HepG2 (cell line): ENCODE measurements at regions not wholly inside any gene's neighbourhood (a gene's known extent, or its start where the extent isn't known, plus 50 kb on each side); places are given as distances from the start of the nearest gene placed in this dataset.

Experiments
- CTCF ChIP-seq: sonication (generic); formaldehyde crosslinking; IDR thresholded peaks from 2 replicates; pipeline ENCODE4 v1.5.0; 2020; ENCODE audit warnings: mild to moderate bottlenecking, missing genetic modification reagents, moderate library complexity
- FOXK2 ChIP-seq: fragments of 450-650 bp; IDR thresholded peaks from 2 replicates; pipeline ENCODE4 v1.6.1; 2016
- HDAC2 ChIP-seq: sonication (generic); formaldehyde crosslinking; IDR thresholded peaks from 2 replicates; pipeline ENCODE4 v1.4.0; 2020; ENCODE audit warnings: missing genetic modification reagents
- HNRNPK ChIP-seq: fragments of 200-400 bp; formaldehyde crosslinking; IDR thresholded peaks from 2 replicates; pipeline ENCODE4 v1.6.1; 2018; ENCODE audit warnings: low read length, low read depth, moderate library complexity, mild to moderate bottlenecking; ENCODE audit not compliant: poor library complexity, severe bottlenecking
- TF ChIP-seq, protein P1 (sequence below), 2 experiments: IDR thresholded peaks; 2 replicates each; pipeline ENCODE4 v1.6.1; 2011 to 2012; ENCODE audit warnings: low read length in 2 of 2, borderline replicate concordance in 1 of 2, low read depth in 1 of 2, mild to moderate bottlenecking in 1 of 2, moderate library complexity in 1 of 2

- TF ChIP-seq, protein P1, sequence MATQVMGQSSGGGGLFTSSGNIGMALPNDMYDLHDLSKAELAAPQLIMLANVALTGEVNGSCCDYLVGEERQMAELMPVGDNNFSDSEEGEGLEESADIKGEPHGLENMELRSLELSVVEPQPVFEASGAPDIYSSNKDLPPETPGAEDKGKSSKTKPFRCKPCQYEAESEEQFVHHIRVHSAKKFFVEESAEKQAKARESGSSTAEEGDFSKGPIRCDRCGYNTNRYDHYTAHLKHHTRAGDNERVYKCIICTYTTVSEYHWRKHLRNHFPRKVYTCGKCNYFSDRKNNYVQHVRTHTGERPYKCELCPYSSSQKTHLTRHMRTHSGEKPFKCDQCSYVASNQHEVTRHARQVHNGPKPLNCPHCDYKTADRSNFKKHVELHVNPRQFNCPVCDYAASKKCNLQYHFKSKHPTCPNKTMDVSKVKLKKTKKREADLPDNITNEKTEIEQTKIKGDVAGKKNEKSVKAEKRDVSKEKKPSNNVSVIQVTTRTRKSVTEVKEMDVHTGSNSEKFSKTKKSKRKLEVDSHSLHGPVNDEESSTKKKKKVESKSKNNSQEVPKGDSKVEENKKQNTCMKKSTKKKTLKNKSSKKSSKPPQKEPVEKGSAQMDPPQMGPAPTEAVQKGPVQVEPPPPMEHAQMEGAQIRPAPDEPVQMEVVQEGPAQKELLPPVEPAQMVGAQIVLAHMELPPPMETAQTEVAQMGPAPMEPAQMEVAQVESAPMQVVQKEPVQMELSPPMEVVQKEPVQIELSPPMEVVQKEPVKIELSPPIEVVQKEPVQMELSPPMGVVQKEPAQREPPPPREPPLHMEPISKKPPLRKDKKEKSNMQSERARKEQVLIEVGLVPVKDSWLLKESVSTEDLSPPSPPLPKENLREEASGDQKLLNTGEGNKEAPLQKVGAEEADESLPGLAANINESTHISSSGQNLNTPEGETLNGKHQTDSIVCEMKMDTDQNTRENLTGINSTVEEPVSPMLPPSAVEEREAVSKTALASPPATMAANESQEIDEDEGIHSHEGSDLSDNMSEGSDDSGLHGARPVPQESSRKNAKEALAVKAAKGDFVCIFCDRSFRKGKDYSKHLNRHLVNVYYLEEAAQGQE (IDR thresholded peaks at IDR 0.05; ENCODE audit: borderline replicate concordance in 1 of 2, low read depth in 1 of 2, low read length in 2 of 2), result no peak
- TF ChIP-seq HNRNPK (no peak), FOXK2 (no peak), CTCF (CRISPR knock-in tag) (no peak), HDAC2 (no peak)
Measured at GRCh38 chr9:78692871-78693270, 395.9 kb downstream of the PSAT1 start.
